ENCODE measurements at regions not wholly inside any gene's neighbourhood (a gene's known extent, or its start where the extent isn't known, plus 50 kb on each side); places are given as distances from the start of the nearest gene placed in this dataset.
A peak's percentile ranks its signal among the peaks of the same experiment; 100 is the strongest.

DNA sequence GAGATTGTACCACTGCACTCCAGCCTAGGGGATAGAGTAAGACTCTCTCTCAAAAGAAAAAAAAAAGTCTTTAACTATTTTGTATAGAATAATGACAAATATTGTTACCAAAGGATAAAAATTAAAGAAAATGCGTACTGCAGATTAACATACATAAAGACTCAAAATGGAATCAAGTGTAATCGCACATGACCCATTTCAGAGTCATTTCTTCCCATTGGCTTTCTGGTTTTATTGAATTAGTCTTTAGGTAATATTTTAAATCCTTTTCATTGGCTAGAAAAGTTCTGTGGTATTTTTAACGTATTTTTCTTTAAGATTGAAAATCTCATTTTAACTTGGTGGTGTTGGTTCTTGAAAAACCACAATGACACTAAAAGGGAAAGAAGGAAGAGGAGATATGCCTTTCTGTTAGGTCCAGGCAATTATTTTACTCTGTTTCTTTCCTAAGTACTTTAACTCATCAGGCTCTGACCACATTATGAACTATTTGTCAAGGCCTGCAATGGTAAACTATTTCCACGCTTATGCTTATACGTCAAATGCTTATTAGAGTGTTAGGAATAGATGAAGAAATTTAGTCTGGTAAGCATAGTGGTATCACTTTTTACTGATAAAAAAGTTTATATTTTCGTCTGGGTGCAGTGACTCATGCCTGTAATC is 52.3 kb downstream of the PLEKHG1 start:
- peak; percentile 66 for DNase-seq (ENCODE audit: low spot score)

GRCh38 chr6:150652848-150653613 is 53.3 kb downstream of the PLEKHG1 start:
- no peak for DNase-seq (ENCODE audit: low spot score)

DNA sequence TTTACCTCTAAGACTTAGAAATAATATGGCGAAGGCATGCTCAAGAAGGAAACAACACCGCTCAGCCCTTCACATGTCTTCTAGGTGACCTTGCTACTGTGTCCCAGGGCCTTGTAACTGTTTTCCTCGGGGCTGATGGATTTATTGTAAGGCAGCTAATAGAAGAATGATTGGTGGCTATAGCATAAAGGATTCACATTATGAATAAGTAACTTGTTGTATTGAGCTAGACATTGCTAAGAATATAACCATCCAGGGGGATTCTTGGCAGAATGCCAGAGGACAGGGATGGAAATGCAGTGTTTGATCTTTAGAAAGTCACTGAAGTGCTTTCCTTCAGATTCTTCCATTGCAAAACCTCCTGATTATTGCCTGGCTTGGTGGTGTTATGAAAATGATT is 54.9 kb downstream of the PLEKHG1 start:
- no peak for DNase-seq (ENCODE audit: low spot score)

- no peak for DNase-seq (ENCODE audit: low spot score)
Measured at GRCh38 chr6:150656156-150656555, 56.5 kb downstream of the PLEKHG1 start.

- no peak for DNase-seq (ENCODE audit: low spot score)
Measured at GRCh38 chr6:150658421-150658820, 58.7 kb downstream of the PLEKHG1 start.

- DNase-seq (ENCODE audit: low spot score), result no peak
Measured at GRCh38 chr6:150659046-150659763, 59.5 kb downstream of the PLEKHG1 start.

GRCh38 chr6:150661216-150662007 is 61.7 kb downstream of the PLEKHG1 start:
- DNase-seq (ENCODE audit: low spot score), result no peak

DNA sequence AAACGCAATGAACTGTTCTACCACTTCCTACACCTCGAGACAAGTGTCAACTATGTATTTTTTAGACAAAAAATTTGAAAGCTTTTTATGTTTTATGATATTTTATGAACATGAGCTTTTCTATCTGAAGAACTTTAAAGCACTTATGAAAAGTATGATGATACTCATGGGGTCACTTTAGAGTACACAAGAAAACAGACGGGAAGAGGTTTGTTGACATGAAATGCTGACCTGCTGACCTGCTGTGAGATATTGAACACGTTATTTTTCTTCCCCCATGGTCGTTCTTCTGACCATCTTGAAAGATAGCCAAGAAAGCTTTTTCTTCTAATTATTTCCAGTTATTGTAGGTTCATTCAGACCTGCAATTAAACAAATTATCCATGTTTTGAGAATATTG is 63.1 kb downstream of the PLEKHG1 start:
- no peak for DNase-seq (ENCODE audit: low spot score)

DNA sequence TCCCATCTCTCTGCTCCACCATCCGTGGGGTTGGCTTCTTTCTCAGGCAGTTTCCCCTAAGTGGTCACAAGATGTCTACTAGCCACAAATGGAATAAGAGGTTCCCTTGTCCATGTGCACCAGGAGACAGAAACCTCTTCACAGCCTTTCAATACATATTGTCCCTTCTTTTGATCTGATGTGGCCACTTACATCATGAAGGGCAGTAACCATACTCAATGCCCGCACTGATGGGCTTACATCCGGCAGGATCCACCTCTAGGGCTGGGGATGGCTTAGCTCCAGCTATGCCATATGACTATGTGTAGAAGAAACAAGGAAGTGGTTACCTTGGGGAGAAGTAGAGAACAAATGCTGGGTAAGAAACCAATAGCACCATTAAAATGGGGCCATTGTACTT is 64.4 kb downstream of the PLEKHG1 start:
- DNase-seq (ENCODE audit: low spot score), result no peak

GRCh38 chr6:150666071-150666470 is 66.4 kb downstream of the PLEKHG1 start:
- DNase-seq (ENCODE audit: low spot score), result peak; percentile 52

DNA sequence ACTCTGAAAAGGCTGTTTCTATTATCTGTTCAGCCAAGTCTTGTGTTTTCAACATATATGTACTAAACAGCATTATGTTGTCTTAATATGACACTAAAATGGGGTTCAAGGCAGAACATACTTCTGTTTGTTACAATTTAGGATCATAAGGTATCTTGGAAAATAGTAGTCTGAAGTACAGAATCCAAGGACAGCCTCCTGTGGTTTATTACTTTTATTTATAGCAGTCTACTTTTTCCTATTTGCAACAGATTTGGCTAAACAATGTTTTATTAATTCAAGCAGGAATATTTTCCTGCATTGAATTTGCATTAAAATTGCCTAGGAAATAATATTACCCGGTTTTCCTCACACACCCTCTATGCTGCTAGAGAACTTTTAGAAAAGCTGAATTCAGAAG is 67.7 kb downstream of the PLEKHG1 start:
- DNase-seq (ENCODE audit: low spot score), result no peak

- peak; percentile 59 for DNase-seq (ENCODE audit: low spot score)
Measured at GRCh38 chr6:150667977-150668716, 68.5 kb downstream of the PLEKHG1 start.

DNA sequence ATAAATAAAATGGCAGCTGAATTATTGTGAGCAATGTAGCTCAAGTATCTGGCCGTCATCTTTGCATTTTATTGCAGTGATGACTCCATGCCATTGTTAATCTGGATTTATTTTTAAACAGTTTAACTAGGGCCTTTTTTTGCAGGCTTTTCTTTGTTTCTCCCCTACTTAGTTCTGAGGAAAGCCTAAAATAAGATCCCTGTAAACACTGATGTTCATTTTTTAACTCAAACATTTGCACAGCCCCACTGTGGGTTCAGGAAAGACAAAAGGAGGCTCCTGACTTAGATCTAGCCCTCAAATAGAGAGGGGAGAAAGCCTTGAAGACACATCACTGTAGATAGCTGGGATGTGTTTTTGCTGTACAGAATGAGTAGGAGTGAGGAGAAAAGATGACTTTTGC is 69.2 kb downstream of the PLEKHG1 start:
- no peak for DNase-seq (ENCODE audit: low spot score)

- no peak for DNase-seq (ENCODE audit: low spot score)
Measured at GRCh38 chr6:150670311-150670710, 70.6 kb downstream of the PLEKHG1 start.

GRCh38 chr6:150672800-150673199 is 73.1 kb downstream of the PLEKHG1 start:
- no peak for DNase-seq (ENCODE audit: low spot score)

DNA sequence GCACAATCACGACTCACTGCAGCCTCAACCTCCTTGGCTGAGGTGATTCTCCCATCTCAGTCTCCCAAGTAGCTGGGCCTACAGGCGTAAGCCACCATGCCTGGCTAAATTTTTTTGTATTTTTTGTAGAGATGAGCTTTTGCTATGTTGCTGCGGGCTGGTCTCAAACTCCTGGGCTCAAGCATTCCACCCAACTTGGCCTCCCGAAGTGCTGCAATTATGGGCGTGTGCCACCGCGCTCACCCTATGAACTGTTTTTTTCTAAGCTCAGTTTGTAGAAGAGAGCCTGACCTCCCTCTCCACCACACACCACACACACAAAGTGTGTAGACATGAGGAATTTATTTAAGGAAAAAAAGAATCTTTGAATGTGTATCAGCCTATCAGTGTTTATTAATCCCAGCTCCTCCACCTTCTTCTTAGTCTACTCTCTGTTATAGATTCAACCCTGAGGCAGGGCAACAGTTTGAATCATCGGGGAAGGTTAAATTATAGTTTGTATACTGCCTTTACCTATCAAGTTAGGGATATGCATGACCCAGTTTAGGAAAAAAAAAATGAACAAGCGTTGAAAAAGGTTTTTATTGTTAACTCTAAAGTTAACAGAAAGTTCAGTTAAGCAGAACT is 74.1 kb downstream of the PLEKHG1 start:
- no peak for DNase-seq (ENCODE audit: low spot score)

DNA sequence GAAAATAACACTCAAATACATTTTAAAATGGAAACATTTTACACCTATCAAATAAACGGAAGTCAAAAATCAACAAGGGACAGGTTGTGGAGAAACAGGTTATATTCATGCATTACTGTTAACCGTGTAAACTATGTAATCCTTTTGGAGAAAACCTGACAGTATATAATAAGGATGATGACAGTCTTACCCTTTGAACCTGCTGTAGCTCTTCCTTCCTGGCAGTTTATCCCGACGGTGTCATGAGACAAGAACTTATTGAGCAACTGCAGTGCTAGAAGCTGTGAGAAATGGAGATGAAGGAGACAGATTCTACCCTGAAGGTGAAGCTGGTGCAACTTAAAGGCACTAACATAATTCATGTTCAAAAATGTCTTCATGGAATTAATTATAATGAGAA is 76.7 kb downstream of the PLEKHG1 start:
- DNase-seq (ENCODE audit: low spot score), result no peak

- no peak for DNase-seq (ENCODE audit: low spot score)
Measured at GRCh38 chr6:150676772-150677171, 77.1 kb downstream of the PLEKHG1 start.

DNA sequence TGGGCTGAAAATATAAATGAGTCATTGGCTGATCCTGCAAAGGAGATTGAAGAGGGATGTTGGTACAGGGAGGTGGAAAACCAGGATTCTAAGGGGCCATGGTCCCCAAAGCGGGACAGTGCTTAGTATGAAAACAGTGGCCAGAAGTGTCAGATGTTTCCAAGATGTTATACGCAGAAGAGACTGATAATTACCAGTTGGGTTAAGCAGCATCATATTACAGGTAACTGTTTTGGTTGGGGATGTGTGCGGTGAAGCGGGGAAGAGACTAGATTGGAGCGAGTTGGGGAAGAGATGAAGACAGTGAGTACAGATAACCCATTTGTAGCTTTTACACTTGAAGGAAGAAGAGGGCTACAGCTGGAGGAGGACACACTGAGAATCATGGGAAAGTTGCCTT is 80.8 kb downstream of the PLEKHG1 start:
- DNase-seq (ENCODE audit: low spot score), result no peak

- DNase-seq (ENCODE audit: low spot score), result no peak
Measured at GRCh38 chr6:150681578-150682395, 82.1 kb downstream of the PLEKHG1 start.

Measured in H4 (cell line).